HG03108 (cell line): ENCODE measurements at regions not wholly inside any gene's neighbourhood (a gene's known extent, or its start where the extent isn't known, plus 50 kb on each side); places are given as distances from the start of the nearest gene placed in this dataset.
"Not testable (repeated sequence)": the region's sequence is repeated elsewhere in the genome, so short reads cannot be mapped to it uniquely, and the experiment has no call there.

ENCODE experiments used
- ATAC-seq: cut with Tn5 transposase; IDR thresholded peaks from one replicate; pipeline ENCODE4 v1.9.1; 2021; ENCODE audit warnings: moderate library complexity; ENCODE audit not compliant: unreplicated experiment

- ATAC-seq = no peak
Observed at GRCh38 chr1:157460381-157460780, 91.9 kb downstream of the FCRL5 start.

GRCh38 chr1:157457279-157457678 is 95.0 kb downstream of the FCRL5 start:
- ATAC-seq = no peak

- no peak for ATAC-seq
Observed at GRCh38 chr1:157455318-157455717, 97.0 kb downstream of the FCRL5 start.

GRCh38 chr1:157450106-157450505 is 102.2 kb downstream of the FCRL5 start:
- no peak for ATAC-seq

GRCh38 chr1:157448636-157449035 is 103.7 kb downstream of the FCRL5 start:
- no peak for ATAC-seq

- ATAC-seq = not testable (repeated sequence)
Observed at GRCh38 chr1:157446356-157446755, 106.0 kb downstream of the FCRL5 start.

- ATAC-seq = not testable (repeated sequence)
Observed at GRCh38 chr1:157445616-157446140, 106.6 kb downstream of the FCRL5 start.

GRCh38 chr1:157442065-157442464 is 110.2 kb downstream of the FCRL5 start:
- no peak for ATAC-seq

GRCh38 chr1:157439302-157439954 is 112.9 kb downstream of the FCRL5 start:
- no peak for ATAC-seq

- ATAC-seq = no peak
Observed at GRCh38 chr1:157438613-157439012, 113.7 kb downstream of the FCRL5 start.

- no peak for ATAC-seq
Observed at GRCh38 chr1:157438146-157438545, 114.2 kb downstream of the FCRL5 start.

- no peak for ATAC-seq
Observed at GRCh38 chr1:157437296-157437695, 115.0 kb downstream of the FCRL5 start.

GRCh38 chr1:157431751-157432150 is 120.6 kb downstream of the FCRL5 start:
- ATAC-seq = no peak

GRCh38 chr1:157429601-157430240 is 122.6 kb downstream of the FCRL5 start:
- ATAC-seq = no peak

- ATAC-seq = not testable (repeated sequence)
Observed at GRCh38 chr1:157423764-157424163, 128.6 kb downstream of the FCRL5 start.

- no peak for ATAC-seq
Observed at GRCh38 chr1:157419845-157420542, 132.3 kb downstream of the FCRL5 start.

GRCh38 chr1:157418659-157419058 is 133.7 kb downstream of the FCRL5 start:
- no peak for ATAC-seq

GRCh38 chr1:157418231-157418630 is 134.1 kb downstream of the FCRL5 start:
- ATAC-seq = no peak

- ATAC-seq = no peak
Observed at GRCh38 chr1:157415661-157416060, 136.7 kb downstream of the FCRL5 start.

- no peak for ATAC-seq
Observed at GRCh38 chr1:157412308-157412707, 140.0 kb downstream of the FCRL5 start.

GRCh38 chr1:157411769-157412168 is 140.5 kb downstream of the FCRL5 start:
- ATAC-seq = no peak

- ATAC-seq = no peak
Observed at GRCh38 chr1:157411064-157411463, 141.3 kb downstream of the FCRL5 start.
